ENCODE measurements at regions not wholly inside any gene's neighbourhood (a gene's known extent, or its start where the extent isn't known, plus 50 kb on each side); places are given as distances from the start of the nearest gene placed in this dataset.

- Mint-ChIP-seq H3K4me3 (no peak overlapping the region), H3K27me3 (peaks cover 0 to 5% (median 4%) of the 10 kb centered on the region in 5 donors), H3K36me3 (peaks cover 0 to 7% (median 4%) of the 10 kb centered on the region in 3 donors), H3K27ac (no peak overlapping the region), H3K4me1 (peaks cover 0 to 8% (median 1%) of the 10 kb centered on the region in 4 donors), H3K9me3 (peaks cover 0 to 6% (median 0%) of the 10 kb centered on the region in 9 donors)
- no peak for DNase-seq
- POLR2A ChIA-PET: no interaction called here
- no peak for ATAC-seq
These were observed 331.9 kb upstream of the PRKCQ start for GRCh38 chr10:6912021-6912420.

DNA sequence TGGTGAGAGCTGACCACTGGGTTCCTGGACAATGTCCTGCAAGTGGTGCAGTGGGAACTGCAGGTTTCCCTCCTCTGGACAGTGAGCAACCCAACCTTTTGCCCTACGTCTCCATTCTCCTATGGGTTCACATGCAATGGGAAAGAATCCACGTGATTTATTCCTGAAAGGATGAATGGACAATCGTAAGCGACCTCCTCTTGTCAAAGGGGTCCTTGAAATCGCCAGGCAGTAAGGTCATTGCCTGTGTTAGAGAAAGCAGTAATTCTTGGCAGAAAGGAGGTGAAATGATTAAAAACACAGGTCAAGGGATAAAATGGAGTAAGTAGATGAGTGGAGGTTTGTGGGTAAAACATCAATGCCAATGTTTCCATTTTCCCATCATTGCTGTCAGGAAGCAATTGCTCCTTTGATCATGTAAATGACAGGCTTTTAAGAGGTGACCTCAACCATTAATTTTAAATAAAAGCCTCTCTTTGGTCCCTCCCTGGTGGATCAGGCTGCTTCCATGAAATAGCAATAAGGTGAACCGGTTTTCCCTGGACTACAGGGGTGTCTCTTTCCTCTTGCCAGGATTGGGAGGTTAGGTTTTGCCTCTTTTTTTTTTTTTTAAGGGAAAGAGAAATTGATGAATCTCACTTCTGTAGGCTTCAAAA is 330.0 kb upstream of the PRKCQ start:
- POLR2A ChIA-PET: no interaction called here
- Mint-ChIP-seq H3K36me3 (peaks cover 0 to 11% (median 9%) of the 10 kb centered on the region in 3 donors), H3K27ac (no peak overlapping the region), H3K4me3 (no peak overlapping the region), H3K27me3 (peaks cover 0 to 4% (median 2%) of the 10 kb centered on the region in 5 donors), H3K9me3 (peaks cover 0 to 13% (median 4%) of the 10 kb centered on the region in 9 donors), H3K4me1 (peaks cover 0 to 2% (median 0%) of the 10 kb centered on the region in 4 donors)
- ATAC-seq: no peak
- no peak for DNase-seq

- Mint-ChIP-seq H3K27me3 (peaks cover 0 to 4% (median 3%) of the 10 kb centered on the region in 5 donors), H3K27ac (no peak overlapping the region), H3K36me3 (peaks cover 0 to 27% (median 14%) of the 10 kb centered on the region in 3 donors), H3K4me3 (no peak overlapping the region), H3K4me1 (peaks cover 0 to 2% (median 0%) of the 10 kb centered on the region in 4 donors), H3K9me3 (peaks cover 0 to 29% (median 5%) of the 10 kb centered on the region in 9 donors)
- no peak for ATAC-seq
- POLR2A ChIA-PET: no interaction called here
- no peak for DNase-seq
These were observed 327.9 kb upstream of the PRKCQ start for GRCh38 chr10:6907877-6908530.

- H3K4me3 Mint-ChIP-seq: no peak overlapping the region
- no peak overlapping the region for H3K27ac Mint-ChIP-seq
- H3K36me3 Mint-ChIP-seq: no peaks in the 10 kb centered on the region
- no peaks in the 10 kb centered on the region for H3K4me1 Mint-ChIP-seq
- no peak for DNase-seq
- no peak for ATAC-seq
- no peaks in the 10 kb centered on the region for H3K9me3 Mint-ChIP-seq
- peaks cover 2 to 26% (median 6%) of the 10 kb centered on the region in 5 donors for H3K27me3 Mint-ChIP-seq
- POLR2A ChIA-PET: no interaction called here
These were observed 314.3 kb upstream of the PRKCQ start for GRCh38 chr10:6894405-6894804.

DNA sequence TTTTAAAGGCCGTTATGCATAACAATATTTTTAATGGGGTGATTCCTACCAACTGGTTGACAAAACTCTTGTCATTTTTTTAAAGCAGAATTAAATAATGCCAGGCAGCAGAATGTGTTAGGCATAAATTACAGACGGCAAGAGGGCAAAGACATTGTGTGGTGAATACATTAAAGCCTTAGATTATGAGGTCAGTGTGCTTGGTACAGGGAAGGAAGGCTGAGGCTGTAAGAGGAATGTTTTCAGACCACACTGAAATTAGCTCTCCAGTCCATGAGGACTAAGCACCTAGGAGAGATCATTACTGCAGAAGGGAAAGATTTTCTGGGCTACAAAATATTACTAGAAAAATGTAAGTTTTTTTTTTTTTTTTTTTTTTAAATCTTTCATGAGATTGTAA is 312.8 kb upstream of the PRKCQ start:
- ATAC-seq: no peak
- DNase-seq: no peak
- Mint-ChIP-seq H3K27ac (no peak overlapping the region), H3K9me3 (no peaks in the 10 kb centered on the region), H3K27me3 (peaks cover 2 to 26% (median 6%) of the 10 kb centered on the region in 5 donors), H3K36me3 (no peaks in the 10 kb centered on the region), H3K4me1 (no peaks in the 10 kb centered on the region), H3K4me3 (no peak overlapping the region)
- POLR2A ChIA-PET: no interaction called here

GRCh38 chr10:6891924-6892323 is 311.8 kb upstream of the PRKCQ start:
- H3K4me3 Mint-ChIP-seq: no peak overlapping the region
- DNase-seq: no peak

DNA sequence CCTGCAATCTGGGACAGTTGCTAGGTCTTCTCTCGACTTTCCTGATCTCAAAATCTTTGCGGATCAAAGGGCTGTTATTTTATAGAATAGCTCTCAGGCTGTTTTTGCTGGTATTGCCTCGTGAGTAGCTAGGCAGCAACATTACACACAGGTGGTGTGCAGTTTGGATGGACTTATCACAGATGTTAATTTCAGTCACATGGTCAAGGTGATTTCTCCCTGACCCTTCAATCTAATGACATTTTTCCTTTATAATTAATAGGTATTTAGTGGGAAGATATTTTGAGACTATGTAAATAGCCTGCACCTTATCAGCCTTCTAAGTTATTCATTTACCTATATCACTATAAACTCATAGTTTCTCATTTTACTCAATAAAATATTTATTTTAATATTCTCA is 309.6 kb upstream of the PRKCQ start:
- Mint-ChIP-seq H3K27me3 (peaks cover 2 to 16% (median 3%) of the 10 kb centered on the region in 5 donors), H3K36me3 (no peaks in the 10 kb centered on the region), H3K4me3 (no peak overlapping the region), H3K4me1 (peaks cover 3 to 7% (median 5%) of the 10 kb centered on the region in 4 donors), H3K9me3 (no peaks in the 10 kb centered on the region), H3K27ac (no peak overlapping the region)
- ATAC-seq (no peak), DNase-seq (no peak)
- POLR2A ChIA-PET: no interaction called here

More at GRCh38 chr10:6891924-6892323, 311.8 kb upstream of the PRKCQ start:
- no peaks in the 10 kb centered on the region for H3K9me3 Mint-ChIP-seq
- no peak overlapping the region for H3K27ac Mint-ChIP-seq
- ATAC-seq: no peak
- H3K4me1 Mint-ChIP-seq: no peaks in the 10 kb centered on the region
- H3K36me3 Mint-ChIP-seq: no peaks in the 10 kb centered on the region
- peaks cover 2 to 26% (median 6%) of the 10 kb centered on the region in 5 donors for H3K27me3 Mint-ChIP-seq
- POLR2A ChIA-PET: no interaction called here

DNA sequence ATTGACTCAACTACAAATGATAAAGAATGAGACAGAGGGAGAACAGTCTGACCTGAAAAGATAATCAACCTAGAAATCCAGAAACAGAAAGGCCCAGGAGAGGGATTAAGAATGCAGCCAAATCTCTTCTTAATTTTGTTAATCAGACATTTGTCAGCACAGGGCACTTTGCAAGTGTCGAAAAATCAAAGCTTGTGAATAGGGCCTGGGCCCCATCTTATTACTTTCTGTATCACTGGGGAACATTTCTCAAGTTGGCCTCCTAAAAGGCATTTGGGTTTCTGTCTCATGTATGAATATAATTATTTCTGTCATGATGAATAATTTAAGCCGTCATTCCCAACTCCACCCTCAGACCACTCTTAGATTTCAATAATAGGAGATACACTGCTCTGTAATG is 308.4 kb upstream of the PRKCQ start:
- H3K4me1 Mint-ChIP-seq: peaks cover 3 to 8% (median 5%) of the 10 kb centered on the region in 4 donors
- no peak for DNase-seq
- H3K36me3 Mint-ChIP-seq: no peaks in the 10 kb centered on the region
- peaks cover 0 to 17% (median 4%) of the 10 kb centered on the region in 5 donors for H3K27me3 Mint-ChIP-seq
- no peak overlapping the region for H3K27ac Mint-ChIP-seq
- no peaks in the 10 kb centered on the region for H3K9me3 Mint-ChIP-seq
- POLR2A ChIA-PET: no interaction called here
- no peak overlapping the region for H3K4me3 Mint-ChIP-seq
- ATAC-seq: no peak

DNA sequence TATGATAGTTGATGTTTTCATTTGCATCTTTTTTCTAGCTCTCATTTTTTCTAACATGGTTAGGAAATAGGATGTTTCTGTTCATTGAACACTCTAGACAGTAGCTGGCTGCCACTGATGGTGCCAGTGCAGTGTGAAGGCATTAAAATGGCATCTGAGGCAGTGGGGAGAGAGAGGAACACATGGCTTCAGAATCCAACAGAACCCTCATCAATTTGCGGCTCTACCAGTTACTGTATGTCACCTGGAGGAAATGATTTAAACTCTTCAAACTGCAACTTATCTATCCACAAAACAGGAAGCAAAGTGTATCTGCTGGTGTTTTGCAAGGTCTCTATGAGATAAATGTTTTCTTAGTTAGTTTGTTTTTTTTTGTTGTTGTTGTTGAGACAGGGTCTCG is 305.2 kb upstream of the PRKCQ start:
- no peak overlapping the region for H3K4me3 Mint-ChIP-seq
- DNase-seq: no peak
- H3K27ac Mint-ChIP-seq: no peak overlapping the region
- peaks cover 3 to 8% (median 5%) of the 10 kb centered on the region in 4 donors for H3K4me1 Mint-ChIP-seq
- no peak for ATAC-seq
- H3K9me3 Mint-ChIP-seq: no peaks in the 10 kb centered on the region
- POLR2A ChIA-PET: no interaction called here
- H3K36me3 Mint-ChIP-seq: no peaks in the 10 kb centered on the region
- peaks cover 2 to 9% (median 4%) of the 10 kb centered on the region in 5 donors for H3K27me3 Mint-ChIP-seq

- Mint-ChIP-seq H3K9me3 (no peaks in the 10 kb centered on the region), H3K4me3 (no peak overlapping the region), H3K27ac (no peak overlapping the region), H3K4me1 (peaks cover 3 to 8% (median 5%) of the 10 kb centered on the region in 4 donors), H3K27me3 (peaks cover 8 to 24% (median 14%) of the 10 kb centered on the region in 5 donors), H3K36me3 (no peaks in the 10 kb centered on the region)
- POLR2A ChIA-PET: no interaction called here
- ATAC-seq: no peak
- no peak for DNase-seq
These were observed 301.9 kb upstream of the PRKCQ start for GRCh38 chr10:6881987-6882386.

DNA sequence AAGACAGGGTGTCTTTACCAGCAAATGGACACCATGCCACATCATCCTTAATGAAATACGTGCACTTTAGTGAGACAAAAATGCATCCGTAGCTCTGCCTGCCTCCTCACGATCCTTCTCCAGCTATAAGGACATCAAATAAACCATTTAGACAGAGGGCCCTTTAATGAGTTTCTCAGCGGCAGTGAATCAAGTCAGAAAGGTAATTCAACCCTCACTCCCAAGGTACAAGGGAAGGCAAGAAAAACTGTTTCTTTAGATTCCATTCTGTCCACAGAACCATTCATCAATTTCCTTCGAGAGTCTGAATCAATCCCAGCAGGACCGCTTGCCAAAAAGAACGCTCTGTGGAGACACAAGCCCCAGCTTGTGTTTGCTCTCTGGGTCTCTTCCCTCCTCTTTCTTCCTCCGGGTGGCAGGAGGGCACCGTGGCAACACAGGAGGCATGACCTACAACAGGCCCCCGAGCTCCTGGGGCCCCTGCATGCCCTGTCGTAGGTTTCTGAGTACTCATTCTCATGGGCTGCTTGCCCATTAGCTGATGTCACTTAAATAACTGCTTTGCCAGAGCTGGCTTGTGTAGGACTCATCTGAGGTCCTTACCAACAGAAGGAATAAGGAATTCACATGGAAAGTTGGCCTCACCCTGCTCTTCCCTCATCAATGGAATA is 297.8 kb upstream of the PRKCQ start:
- POLR2A ChIA-PET: no interaction called here
- Mint-ChIP-seq H3K9me3 (no peaks in the 10 kb centered on the region), H3K27me3 (peaks cover 16 to 44% (median 23%) of the 10 kb centered on the region in 5 donors), H3K36me3 (no peaks in the 10 kb centered on the region), H3K4me3 (no peak overlapping the region), H3K4me1 (no peaks in the 10 kb centered on the region), H3K27ac (no peak overlapping the region)
- no peak for ATAC-seq
- no peak for DNase-seq

- Mint-ChIP-seq H3K36me3 (no peaks in the 10 kb centered on the region), H3K9me3 (no peaks in the 10 kb centered on the region), H3K4me1 (no peaks in the 10 kb centered on the region), H3K27me3 (peaks cover 16 to 47% (median 23%) of the 10 kb centered on the region in 5 donors), H3K27ac (no peak overlapping the region), H3K4me3 (no peak overlapping the region)
- ATAC-seq: no peak
- DNase-seq: no peak
- POLR2A ChIA-PET: no interaction called here
These were observed 297.3 kb upstream of the PRKCQ start for GRCh38 chr10:6877336-6877721.

DNA sequence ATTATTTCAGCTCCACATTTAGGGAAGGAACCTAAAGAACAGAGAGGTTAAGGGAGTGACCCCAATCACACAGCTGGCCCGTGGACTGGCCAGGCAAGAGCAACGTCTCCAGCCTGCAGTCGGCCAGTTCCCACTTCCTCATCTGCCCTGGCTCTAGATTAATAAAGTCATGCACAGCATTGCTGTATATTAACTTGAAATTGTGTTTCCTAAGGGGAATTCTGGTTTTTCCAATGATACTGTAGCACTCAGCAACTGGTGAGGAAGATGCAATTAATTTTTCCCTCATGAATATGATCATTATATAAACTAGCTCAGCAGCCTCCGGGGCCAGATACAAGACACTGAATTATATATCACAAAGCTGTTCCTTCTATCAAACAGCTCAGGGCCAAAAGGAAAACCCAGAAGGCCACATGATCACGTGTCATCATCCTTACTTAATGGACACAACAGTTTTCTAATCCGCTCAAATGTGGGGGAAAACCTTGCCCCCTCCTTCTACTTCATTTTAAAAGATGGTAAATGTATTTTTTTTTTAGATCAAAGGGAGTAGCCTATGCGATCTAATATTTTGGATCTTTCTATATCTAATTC is 295.3 kb upstream of the PRKCQ start:
- DNase-seq: no peak
- Mint-ChIP-seq H3K4me3 (no peak overlapping the region), H3K27me3 (peaks cover 17 to 53% (median 24%) of the 10 kb centered on the region in 5 donors), H3K36me3 (no peaks in the 10 kb centered on the region), H3K27ac (no peak overlapping the region), H3K4me1 (no peaks in the 10 kb centered on the region), H3K9me3 (no peaks in the 10 kb centered on the region)
- ATAC-seq: no peak
- POLR2A ChIA-PET: no interaction called here

Measured in naive thymus-derived CD8-positive, alpha-beta T cell (primary cell).